ENCODE measurements at regions not wholly inside any gene's neighbourhood (a gene's known extent, or its start where the extent isn't known, plus 50 kb on each side); places are given as distances from the start of the nearest gene placed in this dataset.

DNA sequence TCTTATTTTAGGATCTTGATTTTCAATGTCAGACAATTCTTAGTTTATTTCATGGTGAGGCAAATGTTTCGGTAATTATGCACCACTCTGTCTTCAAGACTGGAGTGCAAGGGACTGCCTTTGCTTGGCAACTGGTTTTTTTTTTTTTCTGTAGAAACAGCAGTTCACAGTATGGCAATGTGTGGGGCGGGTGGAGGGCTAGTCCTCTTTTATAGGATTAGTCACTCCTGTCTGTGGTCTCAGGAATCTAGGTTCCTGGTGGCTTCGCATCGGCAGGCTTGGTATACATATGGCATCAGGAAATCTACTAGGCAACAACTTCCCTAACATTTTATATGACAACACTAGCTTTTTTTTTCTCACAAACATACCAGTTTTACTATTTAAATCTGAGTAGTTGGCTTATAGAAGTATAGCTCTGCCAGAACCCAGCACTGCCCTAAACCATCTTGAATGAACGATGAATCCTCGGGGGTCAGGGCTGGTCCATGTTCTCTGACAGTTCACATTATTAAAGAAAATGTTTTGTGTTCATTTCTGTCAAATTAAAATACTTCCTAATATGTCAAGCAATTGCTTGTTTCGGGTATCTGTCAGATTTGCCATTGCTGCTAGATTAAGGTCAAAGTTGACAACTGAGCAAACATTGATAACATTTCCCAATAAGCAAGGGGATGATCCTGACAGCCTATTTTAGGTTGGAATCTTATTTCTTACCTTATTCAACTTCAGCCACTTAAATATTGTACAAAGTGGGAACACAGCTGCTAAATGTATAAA, 289.7 kb upstream of the VSTM2A start (continued):
- TF ChIP-seq, protein P1, sequence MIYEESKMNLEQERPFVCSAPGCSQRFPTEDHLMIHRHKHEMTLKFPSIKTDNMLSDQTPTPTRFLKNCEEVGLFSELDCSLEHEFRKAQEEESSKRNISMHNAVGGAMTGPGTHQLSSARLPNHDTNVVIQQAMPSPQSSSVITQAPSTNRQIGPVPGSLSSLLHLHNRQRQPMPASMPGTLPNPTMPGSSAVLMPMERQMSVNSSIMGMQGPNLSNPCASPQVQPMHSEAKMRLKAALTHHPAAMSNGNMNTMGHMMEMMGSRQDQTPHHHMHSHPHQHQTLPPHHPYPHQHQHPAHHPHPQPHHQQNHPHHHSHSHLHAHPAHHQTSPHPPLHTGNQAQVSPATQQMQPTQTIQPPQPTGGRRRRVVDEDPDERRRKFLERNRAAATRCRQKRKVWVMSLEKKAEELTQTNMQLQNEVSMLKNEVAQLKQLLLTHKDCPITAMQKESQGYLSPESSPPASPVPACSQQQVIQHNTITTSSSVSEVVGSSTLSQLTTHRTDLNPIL (CRISPR knock-in tag; IDR thresholded peaks at IDR 0.05; ENCODE audit: low read depth), result no peak
- no peak for TF ChIP-seq RARB (CRISPR knock-in tag; IDR thresholded peaks at IDR 0.05)
- TF ChIP-seq PPARA (CRISPR knock-in tag; IDR thresholded peaks at IDR 0.05; ENCODE audit: borderline replicate concordance), result no peak

DNA sequence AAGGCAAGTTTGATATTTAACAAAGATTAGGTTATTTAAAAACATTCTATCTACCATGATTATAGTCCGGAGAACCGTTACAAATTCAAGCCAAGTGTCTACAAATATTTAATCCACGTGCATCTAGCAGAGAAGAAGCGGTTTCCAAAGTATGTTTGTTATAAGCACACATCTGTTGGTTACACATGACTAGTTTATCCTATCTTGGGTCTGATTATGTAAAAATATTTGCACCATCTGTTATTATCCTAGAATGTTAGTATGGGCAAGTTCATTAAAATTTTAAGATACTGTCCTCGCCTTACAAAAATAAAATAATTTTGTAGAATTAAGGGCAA, 289.2 kb upstream of the VSTM2A start:
- ATAC-seq, result no peak
- TF ChIP-seq TOX (CRISPR knock-in tag; IDR thresholded peaks at IDR 0.05; ENCODE audit: borderline replicate concordance) (no peak), ZFP30 (CRISPR knock-in tag; IDR thresholded peaks at IDR 0.05) (no peak), BACH2 (CRISPR knock-in tag; IDR thresholded peaks at IDR 0.05; ENCODE audit: borderline replicate concordance) (no peak), ZNF70 (CRISPR knock-in tag; IDR thresholded peaks at IDR 0.05) (no peak), TCF4 (CRISPR knock-in tag; IDR thresholded peaks at IDR 0.05; ENCODE audit: borderline replicate concordance) (no peak), ARNTL (CRISPR knock-in tag; IDR thresholded peaks at IDR 0.05; ENCODE audit: borderline replicate concordance, low read depth) (no peak), SNAI2 (CRISPR knock-in tag; IDR thresholded peaks at IDR 0.05) (no peak)
- TF ChIP-seq, protein P2, sequence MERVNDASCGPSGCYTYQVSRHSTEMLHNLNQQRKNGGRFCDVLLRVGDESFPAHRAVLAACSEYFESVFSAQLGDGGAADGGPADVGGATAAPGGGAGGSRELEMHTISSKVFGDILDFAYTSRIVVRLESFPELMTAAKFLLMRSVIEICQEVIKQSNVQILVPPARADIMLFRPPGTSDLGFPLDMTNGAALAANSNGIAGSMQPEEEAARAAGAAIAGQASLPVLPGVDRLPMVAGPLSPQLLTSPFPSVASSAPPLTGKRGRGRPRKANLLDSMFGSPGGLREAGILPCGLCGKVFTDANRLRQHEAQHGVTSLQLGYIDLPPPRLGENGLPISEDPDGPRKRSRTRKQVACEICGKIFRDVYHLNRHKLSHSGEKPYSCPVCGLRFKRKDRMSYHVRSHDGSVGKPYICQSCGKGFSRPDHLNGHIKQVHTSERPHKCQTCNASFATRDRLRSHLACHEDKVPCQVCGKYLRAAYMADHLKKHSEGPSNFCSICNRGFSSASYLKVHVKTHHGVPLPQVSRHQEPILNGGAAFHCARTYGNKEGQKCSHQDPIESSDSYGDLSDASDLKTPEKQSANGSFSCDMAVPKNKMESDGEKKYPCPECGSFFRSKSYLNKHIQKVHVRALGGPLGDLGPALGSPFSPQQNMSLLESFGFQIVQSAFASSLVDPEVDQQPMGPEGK (CRISPR knock-in tag; IDR thresholded peaks at IDR 0.05; ENCODE audit: borderline replicate concordance), result no peak

DNA sequence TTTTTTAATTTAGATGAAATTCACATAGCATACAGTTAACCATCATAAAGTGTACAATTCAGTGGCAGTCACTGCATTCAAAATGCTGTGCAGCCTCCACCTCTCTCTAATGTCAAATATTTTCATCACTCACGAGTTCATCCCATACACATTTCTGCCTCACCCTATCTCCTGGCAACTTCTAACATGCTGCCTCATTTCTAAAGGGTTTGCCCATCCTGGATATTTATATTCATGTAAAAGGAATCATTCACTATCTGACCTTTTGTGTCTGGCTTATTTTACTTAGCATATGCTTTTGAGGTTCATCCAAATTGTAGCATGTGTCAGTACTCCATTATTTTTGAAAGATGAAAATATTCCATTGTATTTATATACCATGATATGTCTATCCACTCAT, 286.9 kb upstream of the VSTM2A start:
- ATAC-seq, result no peak
- TF ChIP-seq ARNTL (CRISPR knock-in tag; IDR thresholded peaks at IDR 0.05; ENCODE audit: borderline replicate concordance, low read depth) (no peak), SNAI2 (CRISPR knock-in tag; IDR thresholded peaks at IDR 0.05) (no peak), OSR1 (CRISPR knock-in tag; IDR thresholded peaks at IDR 0.05) (no peak), ISL1 (CRISPR knock-in tag; IDR thresholded peaks at IDR 0.05) (no peak), ZNF565 (CRISPR knock-in tag; conservative IDR thresholded peaks at IDR 0.05; ENCODE audit: low read depth) (no peak), GLIS3 (CRISPR knock-in tag; IDR thresholded peaks at IDR 0.05) (no peak), RARB (CRISPR knock-in tag; IDR thresholded peaks at IDR 0.05) (no peak), ZFP3 (CRISPR knock-in tag; IDR thresholded peaks at IDR 0.05) (no peak), BACH2 (CRISPR knock-in tag; IDR thresholded peaks at IDR 0.05; ENCODE audit: borderline replicate concordance) (no peak), PPARA (CRISPR knock-in tag; IDR thresholded peaks at IDR 0.05; ENCODE audit: borderline replicate concordance) (no peak), ZC3H10 (CRISPR knock-in tag; IDR thresholded peaks at IDR 0.05) (no peak), ZNF8 (CRISPR knock-in tag; IDR thresholded peaks at IDR 0.05) (no peak)
- TF ChIP-seq, protein P3, sequence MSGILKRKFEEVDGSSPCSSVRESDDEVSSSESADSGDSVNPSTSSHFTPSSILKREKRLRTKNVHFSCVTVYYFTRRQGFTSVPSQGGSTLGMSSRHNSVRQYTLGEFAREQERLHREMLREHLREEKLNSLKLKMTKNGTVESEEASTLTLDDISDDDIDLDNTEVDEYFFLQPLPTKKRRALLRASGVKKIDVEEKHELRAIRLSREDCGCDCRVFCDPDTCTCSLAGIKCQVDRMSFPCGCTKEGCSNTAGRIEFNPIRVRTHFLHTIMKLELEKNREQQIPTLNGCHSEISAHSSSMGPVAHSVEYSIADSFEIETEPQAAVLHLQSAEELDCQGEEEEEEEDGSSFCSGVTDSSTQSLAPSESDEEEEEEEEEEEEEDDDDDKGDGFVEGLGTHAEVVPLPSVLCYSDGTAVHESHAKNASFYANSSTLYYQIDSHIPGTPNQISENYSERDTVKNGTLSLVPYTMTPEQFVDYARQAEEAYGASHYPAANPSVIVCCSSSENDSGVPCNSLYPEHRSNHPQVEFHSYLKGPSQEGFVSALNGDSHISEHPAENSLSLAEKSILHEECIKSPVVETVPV (CRISPR knock-in tag; IDR thresholded peaks at IDR 0.05), result no peak
- TF ChIP-seq, protein P4, sequence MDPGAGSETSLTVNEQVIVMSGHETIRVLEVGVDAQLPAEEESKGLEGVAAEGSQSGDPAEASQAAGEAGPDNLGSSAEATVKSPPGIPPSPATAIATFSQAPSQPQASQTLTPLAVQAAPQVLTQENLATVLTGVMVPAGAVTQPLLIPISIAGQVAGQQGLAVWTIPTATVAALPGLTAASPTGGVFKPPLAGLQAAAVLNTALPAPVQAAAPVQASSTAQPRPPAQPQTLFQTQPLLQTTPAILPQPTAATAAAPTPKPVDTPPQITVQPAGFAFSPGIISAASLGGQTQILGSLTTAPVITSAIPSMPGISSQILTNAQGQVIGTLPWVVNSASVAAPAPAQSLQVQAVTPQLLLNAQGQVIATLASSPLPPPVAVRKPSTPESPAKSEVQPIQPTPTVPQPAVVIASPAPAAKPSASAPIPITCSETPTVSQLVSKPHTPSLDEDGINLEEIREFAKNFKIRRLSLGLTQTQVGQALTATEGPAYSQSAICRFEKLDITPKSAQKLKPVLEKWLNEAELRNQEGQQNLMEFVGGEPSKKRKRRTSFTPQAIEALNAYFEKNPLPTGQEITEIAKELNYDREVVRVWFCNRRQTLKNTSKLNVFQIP (CRISPR knock-in tag; IDR thresholded peaks at IDR 0.05; ENCODE audit: borderline replicate concordance, low read depth), result no peak
- TF ChIP-seq, protein P2 (CRISPR knock-in tag; IDR thresholded peaks at IDR 0.05; ENCODE audit: borderline replicate concordance), result no peak
- TF ChIP-seq, protein P1 (CRISPR knock-in tag; IDR thresholded peaks at IDR 0.05; ENCODE audit: low read depth), result no peak
- TF ChIP-seq, protein P5, sequence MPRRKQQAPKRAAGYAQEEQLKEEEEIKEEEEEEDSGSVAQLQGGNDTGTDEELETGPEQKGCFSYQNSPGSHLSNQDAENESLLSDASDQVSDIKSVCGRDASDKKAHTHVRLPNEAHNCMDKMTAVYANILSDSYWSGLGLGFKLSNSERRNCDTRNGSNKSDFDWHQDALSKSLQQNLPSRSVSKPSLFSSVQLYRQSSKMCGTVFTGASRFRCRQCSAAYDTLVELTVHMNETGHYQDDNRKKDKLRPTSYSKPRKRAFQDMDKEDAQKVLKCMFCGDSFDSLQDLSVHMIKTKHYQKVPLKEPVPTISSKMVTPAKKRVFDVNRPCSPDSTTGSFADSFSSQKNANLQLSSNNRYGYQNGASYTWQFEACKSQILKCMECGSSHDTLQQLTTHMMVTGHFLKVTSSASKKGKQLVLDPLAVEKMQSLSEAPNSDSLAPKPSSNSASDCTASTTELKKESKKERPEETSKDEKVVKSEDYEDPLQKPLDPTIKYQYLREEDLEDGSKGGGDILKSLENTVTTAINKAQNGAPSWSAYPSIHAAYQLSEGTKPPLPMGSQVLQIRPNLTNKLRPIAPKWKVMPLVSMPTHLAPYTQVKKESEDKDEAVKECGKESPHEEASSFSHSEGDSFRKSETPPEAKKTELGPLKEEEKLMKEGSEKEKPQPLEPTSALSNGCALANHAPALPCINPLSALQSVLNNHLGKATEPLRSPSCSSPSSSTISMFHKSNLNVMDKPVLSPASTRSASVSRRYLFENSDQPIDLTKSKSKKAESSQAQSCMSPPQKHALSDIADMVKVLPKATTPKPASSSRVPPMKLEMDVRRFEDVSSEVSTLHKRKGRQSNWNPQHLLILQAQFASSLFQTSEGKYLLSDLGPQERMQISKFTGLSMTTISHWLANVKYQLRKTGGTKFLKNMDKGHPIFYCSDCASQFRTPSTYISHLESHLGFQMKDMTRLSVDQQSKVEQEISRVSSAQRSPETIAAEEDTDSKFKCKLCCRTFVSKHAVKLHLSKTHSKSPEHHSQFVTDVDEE (CRISPR knock-in tag; IDR thresholded peaks at IDR 0.05), result no peak
